ENCODE measurements at regions not wholly inside any gene's neighbourhood (a gene's known extent, or its start where the extent isn't known, plus 50 kb on each side); places are given as distances from the start of the nearest gene placed in this dataset.

DNA sequence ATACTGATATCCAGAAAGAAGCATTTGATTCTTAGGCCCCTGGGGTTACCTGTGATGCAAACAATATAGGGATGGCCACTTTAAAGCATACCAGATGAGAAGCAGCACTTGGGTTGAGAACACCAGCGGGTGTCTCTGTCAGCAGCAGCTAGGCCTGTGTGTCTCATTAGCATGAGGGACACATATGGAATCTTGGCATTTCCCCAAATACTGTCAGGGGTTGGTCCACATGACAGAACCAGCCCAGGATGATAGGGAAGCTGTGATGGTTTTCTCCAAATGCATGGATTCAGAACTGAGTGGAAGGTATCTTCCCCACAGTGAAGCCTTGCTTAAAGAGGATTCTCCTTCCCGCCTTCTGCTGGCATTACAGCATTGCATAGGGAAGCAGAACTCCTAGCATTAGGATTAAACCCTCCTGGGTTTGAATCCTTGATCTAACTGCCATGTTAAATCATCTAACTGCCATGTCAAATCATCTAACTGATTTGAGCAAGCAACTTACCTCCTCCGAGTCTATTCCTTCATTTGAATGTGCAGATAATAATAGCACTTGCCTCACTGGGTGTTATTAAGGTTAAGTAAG, 111.5 kb upstream of the WSCD2 start:
- 69 to 72% methylated on average over 3 of the region's 3 CpGs for WGBS, 2 donors
- H3K4me1 ChIP-seq: no peaks in the 10 kb centered on the region
- H3K27me3 ChIP-seq: no peaks in the 10 kb centered on the region

DNA sequence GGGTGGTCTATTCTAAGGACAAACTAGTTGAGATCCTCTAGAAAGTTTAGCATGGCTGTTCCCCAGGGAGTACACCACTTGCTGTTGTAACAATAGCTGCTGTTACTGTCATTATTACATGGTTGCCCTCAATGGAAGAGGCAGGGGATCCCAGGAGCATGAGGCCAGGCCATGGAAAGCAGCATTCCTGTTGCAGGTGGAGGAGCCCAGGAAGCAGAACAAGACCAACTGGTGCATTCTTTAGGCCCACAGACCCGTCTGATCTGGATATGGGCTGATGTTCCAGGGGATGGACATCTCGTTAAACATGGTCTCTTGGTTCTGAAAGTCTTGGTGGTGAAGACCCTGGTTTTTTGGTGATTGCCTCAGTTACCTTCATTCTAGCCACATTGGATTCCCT, 109.2 kb upstream of the WSCD2 start:
- TF ChIP-seq, protein P1, sequence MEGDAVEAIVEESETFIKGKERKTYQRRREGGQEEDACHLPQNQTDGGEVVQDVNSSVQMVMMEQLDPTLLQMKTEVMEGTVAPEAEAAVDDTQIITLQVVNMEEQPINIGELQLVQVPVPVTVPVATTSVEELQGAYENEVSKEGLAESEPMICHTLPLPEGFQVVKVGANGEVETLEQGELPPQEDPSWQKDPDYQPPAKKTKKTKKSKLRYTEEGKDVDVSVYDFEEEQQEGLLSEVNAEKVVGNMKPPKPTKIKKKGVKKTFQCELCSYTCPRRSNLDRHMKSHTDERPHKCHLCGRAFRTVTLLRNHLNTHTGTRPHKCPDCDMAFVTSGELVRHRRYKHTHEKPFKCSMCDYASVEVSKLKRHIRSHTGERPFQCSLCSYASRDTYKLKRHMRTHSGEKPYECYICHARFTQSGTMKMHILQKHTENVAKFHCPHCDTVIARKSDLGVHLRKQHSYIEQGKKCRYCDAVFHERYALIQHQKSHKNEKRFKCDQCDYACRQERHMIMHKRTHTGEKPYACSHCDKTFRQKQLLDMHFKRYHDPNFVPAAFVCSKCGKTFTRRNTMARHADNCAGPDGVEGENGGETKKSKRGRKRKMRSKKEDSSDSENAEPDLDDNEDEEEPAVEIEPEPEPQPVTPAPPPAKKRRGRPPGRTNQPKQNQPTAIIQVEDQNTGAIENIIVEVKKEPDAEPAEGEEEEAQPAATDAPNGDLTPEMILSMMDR (IDR thresholded peaks at IDR 0.05): no peak
- no peak for DNase-seq
- FAIRE-seq: no peak
- no peaks in the 10 kb centered on the region for H3K27me3 ChIP-seq
- intact Hi-C loops (cut with DNase I): no loop called here
- no peak overlapping the region for H3K4me3 ChIP-seq
- no peak overlapping the region for H3K27ac ChIP-seq
- 31 to 60% methylated on average over 2 of the region's 2 CpGs for WGBS, 2 donors
- no peaks in the 10 kb centered on the region for H3K9me3 ChIP-seq
- no peaks in the 10 kb centered on the region for H3K36me3 ChIP-seq
- no peaks in the 10 kb centered on the region for H3K4me1 ChIP-seq
- no peak for ATAC-seq

More for the DNA sequence above, 111.5 kb upstream of the WSCD2 start:
- no peak overlapping the region for H3K27ac ChIP-seq
- intact Hi-C loops (cut with DNase I): no loop called here
- no peaks in the 10 kb centered on the region for H3K9me3 ChIP-seq
- no peak overlapping the region for H3K4me3 ChIP-seq
- H3K36me3 ChIP-seq: no peaks in the 10 kb centered on the region
- DNase-seq: no peak
- TF ChIP-seq, protein P1 (IDR thresholded peaks at IDR 0.05): no peak
- FAIRE-seq: no peak
- no peak for ATAC-seq

DNA sequence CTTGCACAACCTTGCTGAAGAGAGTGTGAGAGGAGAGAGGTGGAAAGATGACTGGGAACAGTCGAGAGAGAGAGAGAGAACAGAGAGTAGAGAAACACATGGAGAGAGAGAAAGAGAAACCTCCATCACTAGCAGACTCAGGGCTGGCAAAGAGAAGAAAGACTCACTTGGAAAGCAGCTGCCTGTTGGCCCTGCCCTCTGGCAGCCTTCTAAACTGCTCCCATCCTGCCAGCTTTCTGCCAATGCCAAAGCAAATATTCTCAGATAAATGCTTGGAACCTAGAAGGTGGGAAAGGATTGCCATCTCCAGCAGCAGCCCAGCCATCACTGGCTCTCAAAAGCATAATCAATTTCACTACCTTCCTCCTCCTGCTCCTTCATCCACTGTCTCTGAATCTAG, 107.9 kb upstream of the WSCD2 start:
- Histone ChIP-seq H3K9me3 (no peaks in the 10 kb centered on the region), H3K4me1 (no peaks in the 10 kb centered on the region), H3K27me3 (no peaks in the 10 kb centered on the region), H3K4me3 (no peak overlapping the region), H3K27ac (no peak overlapping the region), H3K36me3 (no peaks in the 10 kb centered on the region)
- FAIRE-seq: no peak
- no peak for DNase-seq
- WGBS, 2 donors: 8 to 26% methylated on average over 1 of the region's 1 CpG
- TF ChIP-seq, protein P1 (IDR thresholded peaks at IDR 0.05): no peak
- no peak for ATAC-seq
- intact Hi-C loops (cut with DNase I): no loop called here

DNA sequence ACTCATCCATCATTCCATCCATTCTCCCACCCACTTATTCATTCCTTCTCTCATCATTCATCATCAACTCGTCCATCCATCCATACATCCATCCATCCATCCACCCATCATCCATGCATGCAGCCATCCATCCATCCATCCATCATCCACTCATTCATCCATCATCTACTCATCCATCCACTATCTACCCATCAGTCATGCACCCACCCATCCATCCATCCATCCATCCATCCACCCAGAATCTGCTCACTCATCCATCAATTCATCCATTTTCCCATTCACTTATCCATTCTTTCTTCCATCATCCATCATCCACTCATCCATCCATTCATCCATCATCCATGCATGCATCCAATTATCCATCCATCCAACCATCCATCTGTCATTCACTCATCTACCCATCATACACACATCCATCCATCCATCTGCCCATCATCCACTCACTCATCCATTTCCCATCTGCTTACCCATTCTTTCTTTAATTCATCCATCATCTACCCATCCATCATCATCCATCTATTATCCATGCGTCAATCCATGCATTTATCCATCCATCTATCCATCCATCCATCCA, 107.1 kb upstream of the WSCD2 start:
- Histone ChIP-seq H3K27ac (no peak overlapping the region), H3K9me3 (no peaks in the 10 kb centered on the region), H3K4me3 (no peak overlapping the region), H3K4me1 (no peaks in the 10 kb centered on the region), H3K27me3 (no peaks in the 10 kb centered on the region), H3K36me3 (no peaks in the 10 kb centered on the region)
- WGBS, 2 donors: 54 to 67% methylated on average over 2 of the region's 2 CpGs
- TF ChIP-seq, protein P1 (IDR thresholded peaks at IDR 0.05): no peak
- DNase-seq (no peak), FAIRE-seq (no peak), ATAC-seq (no peak)
- intact Hi-C loops (cut with DNase I): no loop called here

DNA sequence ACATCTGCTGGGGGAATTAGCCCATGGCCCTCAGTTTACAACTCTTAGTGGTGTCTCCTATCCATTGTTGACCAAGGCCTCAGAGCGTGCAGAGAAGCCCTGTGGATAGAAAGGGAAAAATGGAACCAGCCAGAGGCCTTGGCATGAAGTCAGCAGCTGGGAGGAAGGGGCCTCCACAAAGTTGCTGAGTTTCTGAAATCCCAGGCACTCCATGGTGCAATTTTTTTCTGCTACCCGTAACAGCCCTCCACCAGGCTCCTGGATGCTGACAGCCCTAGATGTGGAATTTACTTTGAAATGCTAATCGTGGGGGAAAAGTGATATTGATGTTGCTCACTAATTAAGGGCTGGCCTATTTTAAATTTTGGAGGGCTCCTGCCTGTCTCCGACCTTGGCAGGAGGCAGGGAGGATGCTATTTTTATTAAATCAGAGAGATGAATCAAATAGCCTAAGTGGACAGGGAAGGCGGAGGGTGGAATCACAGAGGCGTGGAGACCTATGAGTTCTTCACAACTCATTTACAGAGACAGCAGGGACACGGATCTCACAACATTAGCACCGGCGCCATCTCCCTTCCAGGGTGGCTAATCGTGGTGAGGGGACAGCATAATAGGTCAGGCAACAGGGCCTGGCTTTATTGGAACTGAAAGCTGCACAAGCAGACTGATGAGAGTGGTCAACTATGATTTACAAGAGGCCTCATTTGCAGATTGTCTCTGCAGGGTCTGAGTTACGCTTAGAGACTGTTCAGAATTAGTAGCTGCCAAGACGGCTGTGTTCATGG, 99.8 kb upstream of the WSCD2 start:
- Histone ChIP-seq H3K4me1 (no peaks in the 10 kb centered on the region), H3K27me3 (no peaks in the 10 kb centered on the region), H3K36me3 (no peaks in the 10 kb centered on the region), H3K9me3 (no peaks in the 10 kb centered on the region), H3K27ac (no peak overlapping the region), H3K4me3 (no peak overlapping the region)
- FAIRE-seq (no peak), DNase-seq (no peak), ATAC-seq (no peak)
- WGBS, 2 donors: 47 to 49% methylated on average over 12 of the region's 12 CpGs
- intact Hi-C loops (cut with DNase I): no loop called here
- TF ChIP-seq, protein P1 (IDR thresholded peaks at IDR 0.05): no peak
